ENCODE measurements at regions not wholly inside any gene's neighbourhood (a gene's known extent, or its start where the extent isn't known, plus 50 kb on each side); places are given as distances from the start of the nearest gene placed in this dataset.

- Histone ChIP-seq H3K9me2 (ENCODE audit: insufficient read depth, low read length) (no peaks in the 10 kb centered on the region), H3K79me2 (replicated peaks; ENCODE audit: insufficient read depth, low read length) (no peaks in the 10 kb centered on the region), H3K27ac (ENCODE audit: low read length) (no peak overlapping the region), H4K20me1 (ENCODE audit: insufficient read depth) (no peaks in the 10 kb centered on the region), H3K4me2 (ENCODE audit: low read length) (no peak overlapping the region), H3K36me3 (ENCODE audit: insufficient read depth, low read length) (no peaks in the 10 kb centered on the region), H2AFZ (ENCODE audit: low read depth, low read length) (no peak overlapping the region), H3K27me3 (ENCODE audit: insufficient read depth, low read depth, low read length) (no peaks in the 10 kb centered on the region), H3K9me3 (ENCODE audit: low read length) (no peaks in the 10 kb centered on the region), H3K4me3 (ENCODE audit: low read length) (no peak overlapping the region), H3F3A (ENCODE audit: insufficient read depth, low read length, poor library complexity, severe bottlenecking) (no peaks in the 10 kb centered on the region), H3K9ac (ENCODE audit: low read length) (no peak overlapping the region)
- TF ChIP-seq EZH2 (IDR thresholded peaks at IDR 0.05; ENCODE audit: borderline replicate concordance, insufficient read depth, low read length, poor library complexity, severe bottlenecking) (no peak), EP300 (conservative IDR thresholded peaks at IDR 0.05; ENCODE audit: poor library complexity, severe bottlenecking) (no peak), REST (IDR thresholded peaks at IDR 0.05; ENCODE audit: borderline replicate concordance) (no peak), MXI1 (conservative IDR thresholded peaks at IDR 0.05; ENCODE audit: poor library complexity, severe bottlenecking) (no peak), POLR2AphosphoS5 (IDR thresholded peaks at IDR 0.05) (no peak)
These were observed 161.3 kb downstream of the INSIG2 start for GRCh38 chr2:118249531-118249930.

DNA sequence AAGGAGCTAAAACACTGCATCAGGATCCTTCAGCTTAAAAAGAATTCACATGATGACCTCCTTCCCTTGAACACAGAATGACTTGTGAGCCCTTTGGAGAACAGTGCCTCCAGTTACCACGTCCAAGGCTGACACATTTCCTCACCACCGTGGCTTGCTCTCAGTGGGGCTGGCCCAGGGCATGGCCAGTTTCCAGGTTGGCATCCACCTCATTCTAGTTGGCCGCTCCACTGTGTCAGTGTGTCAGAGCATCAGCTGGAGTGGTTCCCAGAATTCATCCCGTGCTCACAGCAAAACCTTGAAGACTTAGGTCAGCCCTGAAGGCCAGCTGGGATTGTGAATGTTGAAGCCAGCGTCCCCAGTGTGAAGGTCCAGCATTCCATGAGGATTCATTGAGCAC lies 158.5 kb downstream of the INSIG2 start:
- no peak overlapping the region for H3K9ac ChIP-seq (ENCODE audit: low read length)
- H3K9me2 ChIP-seq (ENCODE audit: insufficient read depth, low read length), result no peaks in the 10 kb centered on the region
- H3K27me3 ChIP-seq (ENCODE audit: insufficient read depth, low read depth, low read length), result no peaks in the 10 kb centered on the region
- no peaks in the 10 kb centered on the region for H3K79me2 ChIP-seq (replicated peaks; ENCODE audit: insufficient read depth, low read length)
- no peak overlapping the region for H3K4me3 ChIP-seq (ENCODE audit: low read length)
- H3K27ac ChIP-seq (ENCODE audit: low read length), result no peak overlapping the region
- H2AFZ ChIP-seq (ENCODE audit: low read depth, low read length), result no peak overlapping the region
- no peaks in the 10 kb centered on the region for H3F3A ChIP-seq (ENCODE audit: insufficient read depth, low read length, poor library complexity, severe bottlenecking)
- H3K4me2 ChIP-seq (ENCODE audit: low read length), result no peak overlapping the region
- TF ChIP-seq REST (IDR thresholded peaks at IDR 0.05; ENCODE audit: borderline replicate concordance) (no peak), EZH2 (IDR thresholded peaks at IDR 0.05; ENCODE audit: borderline replicate concordance, insufficient read depth, low read length, poor library complexity, severe bottlenecking) (no peak), EP300 (conservative IDR thresholded peaks at IDR 0.05; ENCODE audit: poor library complexity, severe bottlenecking) (no peak), POLR2AphosphoS5 (IDR thresholded peaks at IDR 0.05) (no peak)
- no peaks in the 10 kb centered on the region for H3K36me3 ChIP-seq (ENCODE audit: insufficient read depth, low read length)
- no peaks in the 10 kb centered on the region for H3K9me3 ChIP-seq (ENCODE audit: low read length)
- no peaks in the 10 kb centered on the region for H4K20me1 ChIP-seq (ENCODE audit: insufficient read depth)

- TF ChIP-seq POLR2AphosphoS5 (IDR thresholded peaks at IDR 0.05) (no peak), EZH2 (IDR thresholded peaks at IDR 0.05; ENCODE audit: borderline replicate concordance, insufficient read depth, low read length, poor library complexity, severe bottlenecking) (no peak), MXI1 (conservative IDR thresholded peaks at IDR 0.05; ENCODE audit: poor library complexity, severe bottlenecking) (no peak), TAF1 (IDR thresholded peaks at IDR 0.05; ENCODE audit: low read depth) (no peak), SMC3 (conservative IDR thresholded peaks at IDR 0.05; ENCODE audit: poor library complexity) (no peak), RAD21 (conservative IDR thresholded peaks at IDR 0.05) (no peak), EP300 (conservative IDR thresholded peaks at IDR 0.05; ENCODE audit: poor library complexity, severe bottlenecking) (no peak), REST (IDR thresholded peaks at IDR 0.05; ENCODE audit: borderline replicate concordance) (no peak)
- TF ChIP-seq, protein P1, sequence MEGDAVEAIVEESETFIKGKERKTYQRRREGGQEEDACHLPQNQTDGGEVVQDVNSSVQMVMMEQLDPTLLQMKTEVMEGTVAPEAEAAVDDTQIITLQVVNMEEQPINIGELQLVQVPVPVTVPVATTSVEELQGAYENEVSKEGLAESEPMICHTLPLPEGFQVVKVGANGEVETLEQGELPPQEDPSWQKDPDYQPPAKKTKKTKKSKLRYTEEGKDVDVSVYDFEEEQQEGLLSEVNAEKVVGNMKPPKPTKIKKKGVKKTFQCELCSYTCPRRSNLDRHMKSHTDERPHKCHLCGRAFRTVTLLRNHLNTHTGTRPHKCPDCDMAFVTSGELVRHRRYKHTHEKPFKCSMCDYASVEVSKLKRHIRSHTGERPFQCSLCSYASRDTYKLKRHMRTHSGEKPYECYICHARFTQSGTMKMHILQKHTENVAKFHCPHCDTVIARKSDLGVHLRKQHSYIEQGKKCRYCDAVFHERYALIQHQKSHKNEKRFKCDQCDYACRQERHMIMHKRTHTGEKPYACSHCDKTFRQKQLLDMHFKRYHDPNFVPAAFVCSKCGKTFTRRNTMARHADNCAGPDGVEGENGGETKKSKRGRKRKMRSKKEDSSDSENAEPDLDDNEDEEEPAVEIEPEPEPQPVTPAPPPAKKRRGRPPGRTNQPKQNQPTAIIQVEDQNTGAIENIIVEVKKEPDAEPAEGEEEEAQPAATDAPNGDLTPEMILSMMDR (IDR thresholded peaks at IDR 0.05; ENCODE audit: poor library complexity, severe bottlenecking), result no peak
- Histone ChIP-seq H3K36me3 (ENCODE audit: insufficient read depth, low read length) (no peaks in the 10 kb centered on the region), H3K9ac (ENCODE audit: low read length) (no peak overlapping the region)
These were observed 157.8 kb downstream of the INSIG2 start for GRCh38 chr2:118246079-118246478.

More at GRCh38 chr2:118246079-118246478, 157.8 kb downstream of the INSIG2 start:
- no peaks in the 10 kb centered on the region for H3K9me2 ChIP-seq (ENCODE audit: insufficient read depth, low read length)
- H4K20me1 ChIP-seq (ENCODE audit: insufficient read depth), result no peaks in the 10 kb centered on the region
- H3K79me2 ChIP-seq (replicated peaks; ENCODE audit: insufficient read depth, low read length), result no peaks in the 10 kb centered on the region
- H3K27me3 ChIP-seq (ENCODE audit: insufficient read depth, low read depth, low read length), result no peaks in the 10 kb centered on the region
- H3K27ac ChIP-seq (ENCODE audit: low read length), result no peak overlapping the region
- H3F3A ChIP-seq (ENCODE audit: insufficient read depth, low read length, poor library complexity, severe bottlenecking), result no peaks in the 10 kb centered on the region
- H3K4me3 ChIP-seq (ENCODE audit: low read length), result no peak overlapping the region
- no peak overlapping the region for H2AFZ ChIP-seq (ENCODE audit: low read depth, low read length)
- H3K9me3 ChIP-seq (ENCODE audit: low read length), result no peaks in the 10 kb centered on the region
- no peak overlapping the region for H3K4me2 ChIP-seq (ENCODE audit: low read length)
